ENCODE measurements at regions not wholly inside any gene's neighbourhood (a gene's known extent, or its start where the extent isn't known, plus 50 kb on each side); places are given as distances from the start of the nearest gene placed in this dataset.

DNA sequence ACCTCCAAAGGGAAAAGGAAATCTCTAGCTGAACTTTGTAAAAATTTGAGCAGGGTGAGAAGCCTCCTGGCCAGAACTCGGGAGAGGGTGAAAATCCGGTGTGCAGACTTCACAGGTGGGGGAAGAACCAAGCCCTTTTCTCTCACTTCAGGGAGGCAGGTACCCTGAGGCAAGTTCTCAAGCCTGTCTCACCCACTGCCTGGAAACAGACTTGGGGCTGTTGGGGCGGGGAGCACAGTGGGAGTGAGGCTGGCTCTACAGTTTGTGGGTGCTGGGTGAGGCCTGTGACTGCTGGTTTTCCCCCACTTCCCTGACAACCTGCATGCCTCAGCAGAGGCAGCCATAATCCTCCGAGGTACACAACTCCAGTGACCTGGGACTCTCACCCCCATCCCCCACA is 187.1 kb downstream of the KIF4B start:
- TF ChIP-seq, protein P1, sequence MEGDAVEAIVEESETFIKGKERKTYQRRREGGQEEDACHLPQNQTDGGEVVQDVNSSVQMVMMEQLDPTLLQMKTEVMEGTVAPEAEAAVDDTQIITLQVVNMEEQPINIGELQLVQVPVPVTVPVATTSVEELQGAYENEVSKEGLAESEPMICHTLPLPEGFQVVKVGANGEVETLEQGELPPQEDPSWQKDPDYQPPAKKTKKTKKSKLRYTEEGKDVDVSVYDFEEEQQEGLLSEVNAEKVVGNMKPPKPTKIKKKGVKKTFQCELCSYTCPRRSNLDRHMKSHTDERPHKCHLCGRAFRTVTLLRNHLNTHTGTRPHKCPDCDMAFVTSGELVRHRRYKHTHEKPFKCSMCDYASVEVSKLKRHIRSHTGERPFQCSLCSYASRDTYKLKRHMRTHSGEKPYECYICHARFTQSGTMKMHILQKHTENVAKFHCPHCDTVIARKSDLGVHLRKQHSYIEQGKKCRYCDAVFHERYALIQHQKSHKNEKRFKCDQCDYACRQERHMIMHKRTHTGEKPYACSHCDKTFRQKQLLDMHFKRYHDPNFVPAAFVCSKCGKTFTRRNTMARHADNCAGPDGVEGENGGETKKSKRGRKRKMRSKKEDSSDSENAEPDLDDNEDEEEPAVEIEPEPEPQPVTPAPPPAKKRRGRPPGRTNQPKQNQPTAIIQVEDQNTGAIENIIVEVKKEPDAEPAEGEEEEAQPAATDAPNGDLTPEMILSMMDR (IDR thresholded peaks at IDR 0.05): no peak
- no peak for TF ChIP-seq POLR2A (IDR thresholded peaks at IDR 0.05)
